ENCODE measurements at regions not wholly inside any gene's neighbourhood (a gene's known extent, or its start where the extent isn't known, plus 50 kb on each side); places are given as distances from the start of the nearest gene placed in this dataset.

- TF ChIP-seq, protein P1, sequence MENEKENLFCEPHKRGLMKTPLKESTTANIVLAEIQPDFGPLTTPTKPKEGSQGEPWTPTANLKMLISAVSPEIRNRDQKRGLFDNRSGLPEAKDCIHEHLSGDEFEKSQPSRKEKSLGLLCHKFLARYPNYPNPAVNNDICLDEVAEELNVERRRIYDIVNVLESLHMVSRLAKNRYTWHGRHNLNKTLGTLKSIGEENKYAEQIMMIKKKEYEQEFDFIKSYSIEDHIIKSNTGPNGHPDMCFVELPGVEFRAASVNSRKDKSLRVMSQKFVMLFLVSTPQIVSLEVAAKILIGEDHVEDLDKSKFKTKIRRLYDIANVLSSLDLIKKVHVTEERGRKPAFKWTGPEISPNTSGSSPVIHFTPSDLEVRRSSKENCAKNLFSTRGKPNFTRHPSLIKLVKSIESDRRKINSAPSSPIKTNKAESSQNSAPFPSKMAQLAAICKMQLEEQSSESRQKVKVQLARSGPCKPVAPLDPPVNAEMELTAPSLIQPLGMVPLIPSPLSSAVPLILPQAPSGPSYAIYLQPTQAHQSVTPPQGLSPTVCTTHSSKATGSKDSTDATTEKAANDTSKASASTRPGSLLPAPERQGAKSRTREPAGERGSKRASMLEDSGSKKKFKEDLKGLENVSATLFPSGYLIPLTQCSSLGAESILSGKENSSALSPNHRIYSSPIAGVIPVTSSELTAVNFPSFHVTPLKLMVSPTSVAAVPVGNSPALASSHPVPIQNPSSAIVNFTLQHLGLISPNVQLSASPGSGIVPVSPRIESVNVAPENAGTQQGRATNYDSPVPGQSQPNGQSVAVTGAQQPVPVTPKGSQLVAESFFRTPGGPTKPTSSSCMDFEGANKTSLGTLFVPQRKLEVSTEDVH (IDR thresholded peaks at IDR 0.05; ENCODE audit: low read depth, partially characterized antibody): no peak
- TF ChIP-seq FOXM1 (IDR thresholded peaks at IDR 0.05; ENCODE audit: low read depth, low read length): no peak
- no peak for TF ChIP-seq SREBF1 (IDR thresholded peaks at IDR 0.05; ENCODE audit: low read length)
- no peak for TF ChIP-seq REST (IDR thresholded peaks at IDR 0.05; ENCODE audit: low read depth, low read length)
- TF ChIP-seq, protein P2, sequence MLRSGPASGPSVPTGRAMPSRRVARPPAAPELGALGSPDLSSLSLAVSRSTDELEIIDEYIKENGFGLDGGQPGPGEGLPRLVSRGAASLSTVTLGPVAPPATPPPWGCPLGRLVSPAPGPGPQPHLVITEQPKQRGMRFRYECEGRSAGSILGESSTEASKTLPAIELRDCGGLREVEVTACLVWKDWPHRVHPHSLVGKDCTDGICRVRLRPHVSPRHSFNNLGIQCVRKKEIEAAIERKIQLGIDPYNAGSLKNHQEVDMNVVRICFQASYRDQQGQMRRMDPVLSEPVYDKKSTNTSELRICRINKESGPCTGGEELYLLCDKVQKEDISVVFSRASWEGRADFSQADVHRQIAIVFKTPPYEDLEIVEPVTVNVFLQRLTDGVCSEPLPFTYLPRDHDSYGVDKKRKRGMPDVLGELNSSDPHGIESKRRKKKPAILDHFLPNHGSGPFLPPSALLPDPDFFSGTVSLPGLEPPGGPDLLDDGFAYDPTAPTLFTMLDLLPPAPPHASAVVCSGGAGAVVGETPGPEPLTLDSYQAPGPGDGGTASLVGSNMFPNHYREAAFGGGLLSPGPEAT (IDR thresholded peaks at IDR 0.05; ENCODE audit: low read depth): no peak
- no peak for TF ChIP-seq ZNF217 (IDR thresholded peaks at IDR 0.05)
- TF ChIP-seq ZBTB4 (CRISPR knock-in tag; IDR thresholded peaks at IDR 0.05): no peak
- no peak for TF ChIP-seq E2F4 (IDR thresholded peaks at IDR 0.05; ENCODE audit: low read depth, low read length)
- no peak for TF ChIP-seq HCFC1 (IDR thresholded peaks at IDR 0.05; ENCODE audit: low read length)
These were observed 565.4 kb downstream of the PTPRC start (continued) for GRCh38 chr1:199204231-199204630.
